ENCODE measurements at regions not wholly inside any gene's neighbourhood (a gene's known extent, or its start where the extent isn't known, plus 50 kb on each side); places are given as distances from the start of the nearest gene placed in this dataset.

- TF ChIP-seq, protein P1, sequence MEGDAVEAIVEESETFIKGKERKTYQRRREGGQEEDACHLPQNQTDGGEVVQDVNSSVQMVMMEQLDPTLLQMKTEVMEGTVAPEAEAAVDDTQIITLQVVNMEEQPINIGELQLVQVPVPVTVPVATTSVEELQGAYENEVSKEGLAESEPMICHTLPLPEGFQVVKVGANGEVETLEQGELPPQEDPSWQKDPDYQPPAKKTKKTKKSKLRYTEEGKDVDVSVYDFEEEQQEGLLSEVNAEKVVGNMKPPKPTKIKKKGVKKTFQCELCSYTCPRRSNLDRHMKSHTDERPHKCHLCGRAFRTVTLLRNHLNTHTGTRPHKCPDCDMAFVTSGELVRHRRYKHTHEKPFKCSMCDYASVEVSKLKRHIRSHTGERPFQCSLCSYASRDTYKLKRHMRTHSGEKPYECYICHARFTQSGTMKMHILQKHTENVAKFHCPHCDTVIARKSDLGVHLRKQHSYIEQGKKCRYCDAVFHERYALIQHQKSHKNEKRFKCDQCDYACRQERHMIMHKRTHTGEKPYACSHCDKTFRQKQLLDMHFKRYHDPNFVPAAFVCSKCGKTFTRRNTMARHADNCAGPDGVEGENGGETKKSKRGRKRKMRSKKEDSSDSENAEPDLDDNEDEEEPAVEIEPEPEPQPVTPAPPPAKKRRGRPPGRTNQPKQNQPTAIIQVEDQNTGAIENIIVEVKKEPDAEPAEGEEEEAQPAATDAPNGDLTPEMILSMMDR (IDR thresholded peaks at IDR 0.05 in 8 of 11, conservative IDR thresholded peaks at IDR 0.05 in 3 of 11) = no peak
- TF ChIP-seq POLR2AphosphoS5 (IDR thresholded peaks at IDR 0.05) (no peak), POLR2A (IDR thresholded peaks at IDR 0.05) (no peak)
These were observed 136.8 kb downstream of the DACT1 start for GRCh38 chr14:58774531-58774930.
